T-helper 2 cell treated with Interferon-gamma antibody and Interleukin-4, amounts not matched to agents 5 μg/mL and 100 μg/mL, for 36 hours (primary cell): ENCODE measurements at regions not wholly inside any gene's neighbourhood (a gene's known extent, or its start where the extent isn't known, plus 50 kb on each side); places are given as distances from the start of the nearest gene placed in this dataset.
"Not testable (repeated sequence)": the region's sequence is repeated elsewhere in the genome, so short reads cannot be mapped to it uniquely, and the experiment has no call there.

Experiments
- DNase-seq: peaks from one replicate; pipeline ENCODE4 v3.0.0; 2021; ENCODE audit warnings: low spot score
- H3K27ac Mint-ChIP-seq: one replicate; pipeline ENCODE4 v1.8.0; 2021; ENCODE audit warnings: mild to moderate bottlenecking, mixed read lengths
- H3K27me3 Mint-ChIP-seq: one replicate; pipeline ENCODE4 v1.8.0; 2021; ENCODE audit warnings: low read depth, mixed read lengths
- H3K36me3 Mint-ChIP-seq: one replicate; pipeline ENCODE4 v1.8.0; 2021; ENCODE audit warnings: low read depth, mixed read lengths
- H3K4me1 Mint-ChIP-seq: one replicate; pipeline ENCODE4 v1.8.0; 2021; ENCODE audit warnings: low read depth, mixed read lengths
- H3K4me3 Mint-ChIP-seq: one replicate; pipeline ENCODE4 v1.8.0; 2022; ENCODE audit warnings: mild to moderate bottlenecking, moderate library complexity, mixed read lengths
- H3K9me3 Mint-ChIP-seq: one replicate; pipeline ENCODE4 v1.8.0; 2021; ENCODE audit warnings: mixed read lengths

DNA sequence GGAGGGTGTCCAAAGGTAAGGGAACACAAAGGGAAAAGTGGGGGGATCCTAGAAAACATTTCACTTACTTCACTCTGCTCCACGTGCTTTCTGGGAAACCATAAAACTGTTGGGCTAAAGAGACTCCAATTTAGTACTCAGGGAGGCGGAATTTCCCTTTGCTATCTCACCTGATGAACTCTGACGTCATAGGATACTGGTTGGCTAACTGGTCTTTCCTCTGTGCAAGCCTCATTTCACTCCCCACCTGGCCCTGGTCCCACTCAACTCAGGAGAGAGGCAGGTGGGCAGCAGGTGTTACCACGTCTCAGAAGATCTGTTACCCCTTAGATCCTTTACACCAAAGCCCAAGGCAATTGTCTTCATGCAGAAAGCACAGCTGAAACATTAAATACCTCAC is 51.8 kb upstream of the PMAIP1 start:
- Mint-ChIP-seq H3K27ac (no peak overlapping the region), H3K9me3 (no peaks in the 10 kb centered on the region), H3K36me3 (no peaks in the 10 kb centered on the region), H3K27me3 (peaks cover under 1% of the 10 kb centered on the region), H3K4me1 (peaks cover 12% of the 10 kb centered on the region), H3K4me3 (no peak overlapping the region)
- DNase-seq, result no peak

DNA sequence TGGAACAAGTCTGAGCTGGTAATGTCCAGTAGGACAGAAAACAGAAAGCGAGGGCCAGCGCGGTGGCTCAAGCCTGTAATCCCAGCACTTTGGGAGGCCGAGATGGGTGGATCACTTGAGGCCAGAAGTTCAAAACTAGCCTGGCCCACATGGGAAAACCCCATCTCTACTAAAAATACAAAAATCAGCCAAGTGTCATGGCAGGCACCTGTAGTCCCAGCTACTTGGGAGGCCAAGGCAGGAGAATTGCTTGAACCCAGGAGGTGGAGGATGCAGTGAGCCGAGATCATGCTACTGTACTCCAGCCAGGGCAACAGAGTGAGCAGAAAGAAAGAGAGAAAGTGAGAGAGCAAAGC is 52.3 kb upstream of the PMAIP1 start:
- H3K4me3 Mint-ChIP-seq, result peak overlapping the region; percentile 20
- H3K27ac Mint-ChIP-seq, result not testable (repeated sequence)
- H3K4me1 Mint-ChIP-seq, result peaks cover 12% of the 10 kb centered on the region

DNA sequence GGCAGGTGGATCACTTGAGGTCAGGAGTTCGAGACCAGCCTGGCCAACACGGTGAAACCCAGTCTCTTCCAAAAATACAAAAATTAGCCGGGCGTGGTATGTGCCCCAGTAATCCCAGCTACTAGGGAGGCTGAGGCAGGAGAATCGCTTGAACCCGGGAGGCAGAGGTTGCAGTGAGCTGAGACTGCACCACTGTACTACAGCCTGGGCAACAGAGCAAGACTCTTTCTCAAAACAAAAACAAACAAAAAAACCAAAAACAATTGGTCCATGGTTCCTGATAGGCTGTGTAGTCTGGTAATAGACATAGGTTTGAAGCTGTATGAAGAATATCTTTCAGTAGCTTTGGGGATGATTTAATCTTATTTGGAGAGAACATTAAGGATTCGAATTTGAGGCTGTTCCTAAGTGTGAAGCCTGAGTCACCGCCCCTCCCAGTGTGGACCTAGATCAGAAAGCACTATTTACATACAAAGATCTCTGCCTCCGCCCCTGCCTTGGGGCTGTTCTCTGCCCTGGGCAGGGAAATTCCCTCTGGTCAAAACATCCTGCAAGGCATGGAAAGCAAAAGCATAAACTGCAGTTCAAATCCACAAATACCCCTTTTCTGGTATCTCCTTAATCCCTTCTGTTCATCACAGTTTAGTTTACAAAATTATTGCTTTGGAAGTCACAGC is 52.8 kb upstream of the PMAIP1 start:
- H3K36me3 Mint-ChIP-seq, result no peaks in the 10 kb centered on the region
- no peaks in the 10 kb centered on the region for H3K27me3 Mint-ChIP-seq
- H3K27ac Mint-ChIP-seq, result no peak overlapping the region
- no peaks in the 10 kb centered on the region for H3K9me3 Mint-ChIP-seq
- H3K4me3 Mint-ChIP-seq, result peak overlapping the region; percentile 20
- DNase-seq, result peak; percentile 70
- H3K4me1 Mint-ChIP-seq, result peaks cover 12% of the 10 kb centered on the region

More for the DNA sequence above, 52.3 kb upstream of the PMAIP1 start:
- H3K36me3 Mint-ChIP-seq, H3K9me3 Mint-ChIP-seq, DNase-seq, H3K27me3 Mint-ChIP-seq: not testable (repeated sequence)

DNA sequence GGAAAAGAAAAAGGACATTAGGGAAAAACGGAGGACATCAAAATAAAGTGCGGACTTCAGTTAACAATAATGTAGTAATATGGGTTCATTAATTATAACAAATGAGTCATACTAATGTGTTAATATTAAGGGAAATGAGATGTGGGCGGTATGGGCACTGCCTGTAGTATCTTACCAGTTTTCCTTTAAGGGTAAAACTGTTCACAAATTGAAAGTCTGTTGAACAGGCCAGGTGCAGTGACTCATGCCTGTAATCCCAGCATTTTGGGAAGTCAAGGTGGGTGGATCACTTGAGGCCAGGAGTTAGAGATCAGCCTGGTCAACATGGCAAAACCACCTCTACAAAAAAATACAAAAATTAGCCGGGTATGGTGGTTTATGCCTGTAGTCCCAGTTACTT is 56.8 kb upstream of the PMAIP1 start:
- peaks cover 12% of the 10 kb centered on the region for H3K4me1 Mint-ChIP-seq
- H3K4me3 Mint-ChIP-seq, result no peak overlapping the region
- no peaks in the 10 kb centered on the region for H3K9me3 Mint-ChIP-seq

DNA sequence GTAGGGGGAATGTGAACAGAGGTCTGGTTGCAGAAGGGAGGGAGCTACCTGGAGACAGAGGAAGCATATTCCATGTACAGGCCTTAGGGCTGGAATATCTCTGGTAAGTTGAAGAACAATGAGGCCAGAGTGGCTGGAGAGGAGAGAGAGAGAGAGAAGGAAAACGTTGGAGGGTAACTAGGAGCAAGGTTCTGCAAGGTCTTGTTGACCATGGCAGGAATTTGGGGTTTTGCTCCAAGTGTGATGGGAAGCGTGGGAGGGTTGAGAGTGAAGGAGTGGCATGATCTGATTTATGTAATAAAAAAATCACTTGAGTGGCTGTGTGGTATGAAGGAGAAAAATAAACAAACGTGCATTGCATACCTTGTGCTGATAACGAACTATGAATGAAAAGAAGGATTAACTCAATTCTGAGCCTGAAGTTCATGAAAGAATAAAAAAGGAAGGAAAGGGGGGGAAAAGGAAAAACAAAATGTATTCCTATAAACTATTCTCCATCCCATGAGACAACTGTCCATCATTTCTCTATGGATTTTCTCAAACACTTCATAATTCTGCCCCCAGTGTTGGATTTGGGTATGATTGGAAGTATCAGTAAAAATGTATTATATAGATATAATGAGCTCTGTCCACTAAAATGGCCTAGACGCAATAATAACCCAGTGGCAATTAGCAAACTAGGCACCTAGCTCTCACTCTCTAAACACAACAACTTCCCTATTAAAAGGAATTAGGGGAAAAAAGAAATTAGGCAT is 59.7 kb upstream of the PMAIP1 start:
- H3K4me3 Mint-ChIP-seq, result no peak overlapping the region
- H3K27ac Mint-ChIP-seq, result no peak overlapping the region
- H3K36me3 Mint-ChIP-seq, result no peaks in the 10 kb centered on the region
- DNase-seq, result no peak
- H3K9me3 Mint-ChIP-seq, result no peaks in the 10 kb centered on the region
- peaks cover 2% of the 10 kb centered on the region for H3K4me1 Mint-ChIP-seq
- H3K27me3 Mint-ChIP-seq, result no peaks in the 10 kb centered on the region

More for the DNA sequence above, 56.8 kb upstream of the PMAIP1 start:
- Mint-ChIP-seq H3K36me3 (no peaks in the 10 kb centered on the region), H3K27ac (no peak overlapping the region), H3K27me3 (no peaks in the 10 kb centered on the region)
- DNase-seq, result no peak

DNA sequence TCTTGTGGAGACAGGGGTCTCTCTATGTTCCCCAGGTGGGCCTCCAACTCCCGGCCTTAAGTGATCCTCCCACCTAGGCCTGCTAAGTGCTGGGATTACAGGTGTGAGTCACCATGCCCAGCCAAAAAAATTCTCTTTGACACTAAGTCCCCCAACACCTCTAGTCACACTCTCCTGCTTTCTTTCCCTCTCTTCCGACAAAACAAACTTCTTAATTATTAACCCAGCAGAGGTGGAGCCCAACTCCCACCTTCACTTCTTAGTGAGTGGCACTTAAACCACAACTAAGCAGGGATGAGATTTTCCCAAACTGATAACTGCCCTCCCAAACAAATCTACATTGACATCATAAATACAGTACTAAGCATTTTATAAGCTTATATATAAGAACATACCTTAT is 60.5 kb upstream of the PMAIP1 start:
- Mint-ChIP-seq H3K27me3 (peaks cover 6% of the 10 kb centered on the region), H3K4me1 (peaks cover 2% of the 10 kb centered on the region), H3K9me3 (no peaks in the 10 kb centered on the region), H3K36me3 (no peaks in the 10 kb centered on the region), H3K27ac (no peak overlapping the region), H3K4me3 (no peak overlapping the region)
- no peak for DNase-seq

DNA sequence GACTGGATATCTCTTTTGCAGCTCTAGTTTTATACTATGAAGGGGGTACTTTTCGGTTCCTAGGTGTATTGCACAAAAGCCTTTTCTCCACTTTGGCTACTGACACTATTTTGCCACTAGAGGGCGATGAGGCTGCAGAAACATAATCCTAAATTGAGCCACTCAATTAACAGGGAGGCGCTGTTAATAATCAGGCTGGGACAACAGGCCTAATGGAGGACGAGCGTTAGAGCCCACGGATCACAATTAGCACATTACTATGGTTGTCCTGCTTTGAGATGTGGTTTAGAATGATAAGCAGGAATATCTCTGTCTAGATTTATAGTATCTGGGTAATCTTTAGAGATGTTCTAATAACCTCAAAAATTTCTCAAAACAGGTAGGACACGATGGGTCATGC is 62.2 kb upstream of the PMAIP1 start:
- Mint-ChIP-seq H3K4me1 (no peaks in the 10 kb centered on the region), H3K4me3 (no peak overlapping the region), H3K27me3 (peaks cover 13% of the 10 kb centered on the region), H3K36me3 (no peaks in the 10 kb centered on the region), H3K27ac (no peak overlapping the region), H3K9me3 (no peaks in the 10 kb centered on the region)
- peak; percentile 32 for DNase-seq

DNA sequence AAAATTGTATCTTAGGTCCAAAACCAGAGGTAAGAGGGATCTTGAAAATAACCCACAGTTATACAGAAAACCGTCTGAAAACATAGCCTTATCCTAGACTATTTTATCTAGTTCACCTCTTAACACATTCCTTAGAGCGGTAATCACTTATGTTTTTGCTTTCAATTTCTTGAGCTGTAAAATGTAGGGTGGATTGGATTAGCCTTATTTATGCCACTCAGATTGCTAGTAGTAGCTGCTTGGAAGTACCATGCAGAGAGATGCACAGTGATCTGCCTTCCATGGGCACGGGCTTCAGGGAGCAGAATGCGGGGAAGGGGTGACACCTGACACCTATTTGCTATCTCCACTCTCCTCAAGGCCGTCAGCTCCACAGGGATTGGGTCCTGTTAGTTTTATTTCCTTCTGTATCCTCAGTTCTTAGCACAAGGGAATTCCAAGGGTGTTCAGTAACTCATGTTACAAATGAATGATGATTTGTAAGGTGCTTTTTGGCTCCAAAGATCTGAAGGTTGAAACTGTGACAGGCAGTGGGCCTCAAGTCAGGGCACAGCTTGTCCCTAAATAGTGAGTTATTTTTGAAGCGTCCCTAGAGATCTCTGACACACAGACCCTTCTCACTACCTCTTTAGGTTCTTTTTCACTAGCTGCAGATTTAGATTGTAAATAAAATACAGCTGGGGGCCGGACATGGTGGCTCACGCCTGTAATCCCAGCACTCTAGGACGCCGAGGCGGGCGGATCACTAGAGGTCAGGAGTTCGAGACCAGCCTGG is 64.0 kb upstream of the PMAIP1 start:
- Mint-ChIP-seq H3K4me1 (no peaks in the 10 kb centered on the region), H3K4me3 (no peak overlapping the region), H3K27me3 (peaks cover 17% of the 10 kb centered on the region), H3K27ac (no peak overlapping the region), H3K9me3 (no peaks in the 10 kb centered on the region), H3K36me3 (no peaks in the 10 kb centered on the region)
- no peak for DNase-seq

DNA sequence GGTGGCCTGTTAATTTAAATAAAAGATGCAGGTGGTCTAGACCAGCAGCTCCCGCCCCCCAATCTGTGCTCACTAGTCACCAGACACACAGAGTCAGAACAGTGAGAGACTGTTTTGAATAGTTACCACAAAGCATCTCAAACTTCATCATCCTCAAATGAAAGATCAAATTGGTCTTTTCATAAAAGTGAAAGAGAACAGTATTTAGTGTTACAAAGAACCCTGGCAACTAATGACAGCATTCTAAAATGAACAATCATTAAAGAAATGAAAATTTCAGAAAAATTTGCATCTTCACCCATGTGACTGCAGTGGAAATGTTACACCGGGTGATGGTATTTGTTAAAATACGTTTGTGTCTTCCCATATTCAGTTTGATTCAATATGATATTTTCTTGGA is 65.5 kb upstream of the PMAIP1 start:
- Mint-ChIP-seq H3K4me3 (no peak overlapping the region), H3K27me3 (peaks cover 21% of the 10 kb centered on the region), H3K36me3 (no peaks in the 10 kb centered on the region), H3K9me3 (no peaks in the 10 kb centered on the region), H3K27ac (no peak overlapping the region), H3K4me1 (no peaks in the 10 kb centered on the region)
- DNase-seq, result no peak

DNA sequence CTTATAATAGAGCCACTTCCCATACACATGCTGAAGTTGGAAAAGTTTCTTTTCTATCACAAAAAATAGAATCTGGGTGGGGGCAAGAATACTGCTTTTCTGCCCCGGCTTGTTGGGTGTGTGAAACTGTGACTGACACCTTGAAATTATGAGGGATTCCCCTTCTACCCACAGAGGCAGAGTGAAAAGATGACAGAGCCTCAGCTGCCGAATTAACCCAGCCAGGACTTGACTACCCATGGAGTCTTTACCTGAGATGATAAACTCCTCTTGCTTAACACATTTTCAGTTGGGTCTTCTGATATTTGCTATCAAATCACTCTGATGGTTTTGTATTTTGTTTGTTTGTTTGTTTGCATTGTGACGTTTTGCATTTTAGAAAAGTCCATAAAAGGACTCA is 66.0 kb upstream of the PMAIP1 start:
- peak; percentile 8 for DNase-seq
- Mint-ChIP-seq H3K9me3 (no peaks in the 10 kb centered on the region), H3K27me3 (peaks cover 23% of the 10 kb centered on the region), H3K36me3 (no peaks in the 10 kb centered on the region), H3K27ac (no peak overlapping the region), H3K4me1 (no peaks in the 10 kb centered on the region), H3K4me3 (no peak overlapping the region)

DNA sequence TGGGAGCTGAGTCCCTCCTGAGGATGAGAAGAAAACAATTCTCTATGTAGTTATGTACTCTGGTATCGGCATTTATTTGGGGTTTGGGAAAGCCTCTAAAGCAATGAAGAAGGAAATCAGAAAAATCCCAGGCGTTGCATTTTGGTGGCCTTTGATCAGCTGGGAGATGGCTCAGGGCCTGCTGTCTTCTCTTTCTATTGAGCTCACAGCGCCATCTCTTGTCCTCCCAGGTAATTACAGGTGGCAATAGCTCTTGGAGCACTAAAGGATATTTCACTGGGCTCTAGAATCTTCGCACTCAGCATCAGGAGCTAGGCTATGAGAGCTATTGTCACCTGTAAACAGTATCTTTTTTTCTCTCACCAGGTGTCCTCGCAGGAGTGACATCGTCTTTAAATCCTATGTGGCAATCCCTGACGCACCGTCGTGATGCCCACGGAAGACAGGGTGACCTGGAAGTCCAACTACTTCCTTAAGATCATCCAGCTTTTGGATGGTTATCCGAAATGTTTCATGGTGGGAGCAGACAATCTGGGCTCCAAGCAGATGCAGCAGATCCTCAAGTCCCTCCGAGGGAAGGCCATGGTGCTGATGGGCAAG is 76.1 kb upstream of the PMAIP1 start:
- no peak overlapping the region for H3K4me3 Mint-ChIP-seq
- no peaks in the 10 kb centered on the region for H3K9me3 Mint-ChIP-seq
- H3K27me3 Mint-ChIP-seq, result peaks cover 16% of the 10 kb centered on the region
- H3K27ac Mint-ChIP-seq, result no peak overlapping the region
- no peaks in the 10 kb centered on the region for H3K36me3 Mint-ChIP-seq
- H3K4me1 Mint-ChIP-seq, result peaks cover 3% of the 10 kb centered on the region
- peak; percentile 33 for DNase-seq

DNA sequence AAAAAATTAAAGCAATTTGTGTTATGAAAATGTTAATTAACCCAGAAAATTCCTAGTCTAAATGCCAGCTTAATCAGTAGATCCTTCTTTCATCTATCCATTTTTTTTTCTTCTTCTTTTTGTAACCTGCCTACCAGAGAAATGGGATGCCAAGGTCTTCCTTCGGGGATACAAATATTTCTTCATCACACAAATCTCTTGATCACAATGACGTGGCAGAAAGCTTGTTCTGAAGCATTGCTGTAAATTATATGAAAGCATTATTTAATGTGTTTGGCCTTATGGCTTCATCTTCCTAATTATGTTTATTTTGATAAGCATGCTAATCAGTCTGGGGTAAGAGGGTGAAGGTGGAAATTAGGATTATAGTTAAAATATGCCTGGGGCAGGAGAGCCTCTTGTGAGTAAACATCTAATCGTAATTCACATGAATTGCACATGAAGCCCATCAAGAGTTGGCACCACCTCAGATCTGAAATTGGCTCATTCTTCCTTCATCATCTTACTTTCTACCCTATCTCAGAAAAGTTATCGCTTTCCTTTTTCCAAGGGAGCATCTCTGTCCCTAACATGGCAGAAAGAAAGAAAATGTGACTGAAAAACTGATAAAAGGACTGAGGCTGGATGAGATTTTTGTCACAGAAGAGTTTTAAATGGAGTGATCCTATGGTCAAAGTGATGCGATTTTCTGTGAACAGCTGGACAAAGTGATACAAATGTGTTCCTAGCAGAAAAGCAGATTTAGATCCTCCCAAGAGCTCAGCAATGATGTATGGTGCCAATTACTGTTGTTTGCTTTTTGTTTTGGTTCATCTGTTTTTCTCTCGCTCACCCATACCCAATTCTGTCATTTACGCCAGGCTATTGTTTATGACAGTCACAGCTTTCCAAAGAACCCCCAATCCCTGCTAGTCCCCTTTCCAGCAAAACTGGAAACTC is 76.9 kb upstream of the PMAIP1 start:
- H3K36me3 Mint-ChIP-seq, result no peaks in the 10 kb centered on the region

DNA sequence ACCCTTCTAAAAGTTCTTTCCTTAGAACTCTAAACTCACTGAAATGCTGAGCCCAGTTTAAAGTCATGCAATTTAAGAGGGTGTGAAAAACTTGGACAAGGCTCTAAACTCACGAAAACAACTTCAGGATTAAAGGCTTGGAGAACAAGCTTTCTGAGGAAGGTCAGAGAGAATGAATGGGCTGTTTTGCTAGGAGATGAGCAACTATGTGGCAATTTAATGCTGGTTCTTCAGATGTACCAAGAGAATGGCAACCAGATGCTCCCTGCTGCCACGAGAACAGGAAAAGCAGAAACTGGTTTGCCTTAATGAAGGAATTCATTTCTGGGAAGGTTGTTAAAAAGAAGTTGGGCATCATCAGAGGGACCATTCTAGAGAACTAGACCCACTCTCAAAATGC is 77.8 kb upstream of the PMAIP1 start:
- H3K9me3 Mint-ChIP-seq, result no peaks in the 10 kb centered on the region
- H3K36me3 Mint-ChIP-seq, result no peaks in the 10 kb centered on the region
- no peak overlapping the region for H3K4me3 Mint-ChIP-seq
- no peak overlapping the region for H3K27ac Mint-ChIP-seq
- peaks cover 2% of the 10 kb centered on the region for H3K4me1 Mint-ChIP-seq
- H3K27me3 Mint-ChIP-seq, result peaks cover 24% of the 10 kb centered on the region
- no peak for DNase-seq

More for the DNA sequence above, 76.9 kb upstream of the PMAIP1 start:
- Mint-ChIP-seq H3K4me1 (peaks cover 3% of the 10 kb centered on the region), H3K4me3 (no peak overlapping the region), H3K27ac (no peak overlapping the region), H3K9me3 (no peaks in the 10 kb centered on the region), H3K27me3 (peaks cover 21% of the 10 kb centered on the region)
- DNase-seq, result no peak
